ENCODE measurements at regions not wholly inside any gene's neighbourhood (a gene's known extent, or its start where the extent isn't known, plus 50 kb on each side); places are given as distances from the start of the nearest gene placed in this dataset.

GRCh38 chr4:18999595-18999994, 978.0 kb upstream of the LCORL start:
- no peak for DNase-seq (ENCODE audit: low spot score)
- TF ChIP-seq CTCF (IDR thresholded peaks at IDR 0.05; ENCODE audit: extremely low read depth, missing control alignments) = no peak

DNA sequence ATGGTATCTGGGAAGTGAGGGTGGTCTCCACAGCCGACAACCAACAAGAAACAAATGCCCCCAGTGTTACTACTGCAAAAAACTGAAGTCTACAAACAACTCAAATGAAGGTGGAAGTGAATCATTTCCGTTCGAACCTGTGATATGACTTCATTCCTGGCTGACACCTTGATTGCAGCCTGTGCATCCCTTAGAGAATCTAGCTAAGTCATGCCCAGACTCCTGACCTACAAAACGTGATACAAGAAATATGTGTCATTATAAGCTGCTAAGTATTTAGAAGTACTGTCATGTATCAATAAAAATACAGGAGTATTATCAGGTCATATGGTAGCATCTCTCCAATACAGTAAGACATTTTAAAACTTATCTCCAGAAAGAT, 959.7 kb upstream of the LCORL start:
- no peak for DNase-seq (ENCODE audit: low spot score)
- TF ChIP-seq CTCF (IDR thresholded peaks at IDR 0.05; ENCODE audit: extremely low read depth, missing control alignments) = no peak

DNA sequence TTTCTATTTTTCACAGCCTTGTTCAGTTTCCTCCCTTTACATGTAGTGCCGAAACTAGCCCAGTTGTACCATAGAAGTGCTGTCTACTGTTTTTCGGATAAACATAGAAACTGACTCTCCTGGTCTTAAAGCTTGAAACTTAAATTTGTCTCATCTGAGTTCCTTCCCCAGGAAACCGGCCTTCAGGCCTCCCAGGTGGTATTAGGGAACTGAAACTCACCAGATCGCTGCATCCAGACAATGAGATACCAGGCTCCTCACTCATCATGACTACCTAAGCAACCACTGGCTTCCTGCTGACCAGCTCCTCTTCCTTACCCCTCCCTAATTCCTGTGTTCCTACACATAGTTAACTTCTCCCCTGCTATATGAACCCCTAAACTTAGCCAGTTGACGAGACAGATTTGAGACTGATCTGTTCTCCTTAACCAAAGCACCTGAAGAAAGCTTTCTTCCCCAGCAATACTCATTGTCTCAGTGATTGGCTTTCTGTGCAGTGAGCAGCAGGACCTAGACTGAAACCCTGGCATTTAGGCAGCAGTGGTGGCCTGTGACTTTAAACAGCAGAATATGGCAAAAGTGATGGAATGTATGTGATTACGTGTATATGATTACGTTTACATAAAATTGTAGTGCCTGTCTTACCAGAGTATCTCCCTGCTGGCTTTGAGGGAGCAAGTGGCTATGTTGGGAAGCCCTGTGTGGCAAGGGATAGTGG, 959.1 kb upstream of the LCORL start:
- no peak for TF ChIP-seq CTCF (IDR thresholded peaks at IDR 0.05; ENCODE audit: extremely low read depth, missing control alignments)
- DNase-seq (ENCODE audit: low spot score) = no peak

DNA sequence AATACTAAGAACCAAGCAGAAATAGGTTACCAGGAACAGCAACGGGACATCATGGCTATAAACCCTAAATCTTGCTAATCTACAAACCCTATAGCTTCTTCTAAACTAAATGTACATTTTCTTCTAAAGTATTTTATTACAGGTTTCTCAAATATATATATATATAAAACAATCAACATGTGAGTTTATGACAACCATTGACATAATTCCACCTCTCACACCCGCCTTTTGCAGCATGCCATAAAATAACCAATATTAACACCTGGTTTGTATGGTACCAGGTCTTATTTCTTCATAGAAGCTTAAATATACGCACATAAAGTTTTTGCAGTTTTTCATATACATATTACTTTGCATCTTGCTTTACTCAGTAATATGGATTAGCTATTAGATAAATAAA, 955.3 kb upstream of the LCORL start:
- no peak for TF ChIP-seq CTCF (IDR thresholded peaks at IDR 0.05; ENCODE audit: extremely low read depth, missing control alignments)
- no peak for DNase-seq (ENCODE audit: low spot score)

DNA sequence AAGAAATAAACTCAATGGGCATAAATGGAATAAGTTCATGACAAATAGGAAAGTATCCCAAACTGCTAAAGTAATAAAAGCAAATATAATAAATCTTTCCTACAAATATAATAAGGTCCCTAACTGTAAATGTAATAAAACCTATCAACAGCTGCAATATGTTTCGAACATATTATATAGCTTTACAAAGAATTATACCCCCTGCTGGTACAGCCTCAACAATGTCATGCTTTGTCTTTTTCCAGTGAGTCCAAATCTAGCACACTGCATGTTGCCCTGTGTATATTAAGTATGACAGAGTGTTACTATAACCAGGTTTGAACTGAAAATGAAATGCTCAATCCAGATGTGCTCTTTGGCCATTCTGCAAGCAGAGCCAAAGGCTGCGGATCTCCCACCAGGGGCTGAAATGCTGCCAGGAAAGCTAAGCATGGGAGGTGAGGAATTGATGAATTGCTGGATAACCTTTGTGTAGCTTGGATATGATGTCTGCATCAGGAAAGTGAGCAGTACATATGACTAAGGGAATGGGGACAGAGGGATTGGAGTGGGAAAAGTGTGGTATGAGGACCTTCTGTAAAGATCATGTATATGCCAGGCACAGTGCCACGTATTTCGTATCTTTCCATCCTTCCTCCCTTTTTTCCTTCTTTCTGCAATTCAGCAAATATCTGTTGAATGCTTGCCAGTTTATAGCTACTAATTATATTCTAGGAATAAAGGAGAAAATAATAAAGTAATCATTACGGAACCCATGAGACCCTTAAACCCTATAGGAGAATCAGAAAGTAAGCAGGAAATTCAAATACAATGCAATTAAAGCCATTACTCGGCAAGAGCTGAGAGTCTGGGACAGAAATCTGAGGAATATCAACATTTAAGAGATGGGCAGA, 954.6 kb upstream of the LCORL start:
- TF ChIP-seq CTCF (IDR thresholded peaks at IDR 0.05; ENCODE audit: extremely low read depth, missing control alignments) = no peak
- DNase-seq (ENCODE audit: low spot score) = no peak

DNA sequence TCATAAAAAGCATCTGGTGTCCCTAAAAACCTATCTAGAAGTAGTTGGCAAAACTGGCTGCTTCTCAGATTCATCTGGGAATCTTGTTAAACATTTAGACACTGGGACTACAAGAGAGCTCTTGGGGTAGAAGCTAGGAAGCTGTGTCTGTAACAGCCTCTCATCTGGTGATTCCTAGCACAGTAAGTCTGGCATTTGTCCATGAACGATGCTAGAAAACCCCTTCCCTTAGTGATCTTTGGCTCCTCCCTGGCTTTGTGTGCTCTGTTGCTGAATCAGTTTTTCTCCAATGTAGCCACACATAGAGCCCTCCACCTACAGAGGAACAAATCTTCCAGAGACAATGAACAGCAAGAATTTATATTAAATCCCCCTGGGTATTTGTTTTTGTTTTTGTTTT, 951.7 kb upstream of the LCORL start:
- no peak for TF ChIP-seq CTCF (IDR thresholded peaks at IDR 0.05; ENCODE audit: extremely low read depth, missing control alignments)
- no peak for DNase-seq (ENCODE audit: low spot score)

GRCh38 chr4:18961879-18962278, 940.3 kb upstream of the LCORL start:
- TF ChIP-seq CTCF (IDR thresholded peaks at IDR 0.05; ENCODE audit: extremely low read depth, missing control alignments) = no peak
- DNase-seq (ENCODE audit: low spot score) = no peak
